ENCODE measurements at regions not wholly inside any gene's neighbourhood (a gene's known extent, or its start where the extent isn't known, plus 50 kb on each side); places are given as distances from the start of the nearest gene placed in this dataset.

DNA sequence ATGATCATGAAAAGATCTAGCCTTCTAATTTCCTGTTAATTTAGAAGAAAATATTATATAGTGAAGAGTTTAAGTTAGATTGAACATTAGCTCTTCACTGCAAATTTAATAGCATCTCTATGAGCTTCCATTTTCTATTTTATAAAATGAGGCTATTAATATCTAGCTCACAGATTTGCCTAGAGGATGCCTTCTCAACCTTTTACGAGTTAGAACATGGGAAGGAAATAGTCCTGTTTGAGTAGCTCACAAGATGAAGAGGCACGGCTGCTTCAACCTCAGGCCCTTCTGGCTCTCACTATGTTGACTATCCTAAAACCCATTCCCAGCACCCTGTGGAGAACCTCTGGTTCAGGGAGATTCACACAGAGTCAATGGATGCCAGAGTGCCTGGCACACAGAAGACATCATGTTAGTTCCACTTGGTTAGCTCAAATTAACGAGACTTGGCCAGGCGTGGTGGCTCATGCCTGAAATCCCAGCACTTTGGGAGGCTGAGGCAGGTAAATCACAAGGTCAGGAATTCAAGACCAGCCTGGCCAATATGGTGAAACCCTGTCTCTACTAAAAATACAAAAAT is 97.9 kb upstream of the GUCY1A1 start:
- TF ChIP-seq GATA2 (IDR thresholded peaks at IDR 0.05; ENCODE audit: low read depth, low read length) = no peak
- no peak for TF ChIP-seq GATA3 (IDR thresholded peaks at IDR 0.05; ENCODE audit: low read depth, low read length)
